NCI-H69 (cell line): ENCODE measurements at regions not wholly inside any gene's neighbourhood (a gene's known extent, or its start where the extent isn't known, plus 50 kb on each side); places are given as distances from the start of the nearest gene placed in this dataset.
A peak's percentile ranks its signal among the peaks of the same experiment; 100 is the strongest.
"Not testable (repeated sequence)": the region's sequence is repeated elsewhere in the genome, so short reads cannot be mapped to it uniquely, and the experiment has no call there.

Experiments
- DNase-seq: peaks from one replicate; lab custom pipeline; 2025; lab: John Stamatoyannopoulos, UW

- DNase-seq, result no peak
Measured at GRCh38 chr10:123221418-123221817, 67.2 kb downstream of the BUB3 start.

DNA sequence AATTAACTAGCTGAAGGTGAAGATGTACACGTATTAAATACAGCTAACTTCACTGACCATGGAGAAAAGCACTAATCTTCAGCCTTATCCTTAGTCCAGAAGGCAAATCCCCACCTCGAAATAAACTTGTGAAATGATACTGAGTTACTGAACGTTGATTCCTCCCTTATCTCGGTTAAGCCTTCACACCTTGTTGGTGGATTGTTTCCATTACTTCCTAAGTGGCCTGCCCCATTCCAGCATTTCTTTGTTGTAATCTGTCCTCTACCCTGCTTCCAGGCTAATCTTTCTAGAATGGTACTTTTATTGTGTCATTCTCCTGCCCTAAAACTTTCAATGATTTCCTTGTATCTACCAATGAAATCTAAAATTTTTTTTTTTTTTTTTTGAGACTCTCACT, 68.6 kb downstream of the BUB3 start:
- no peak for DNase-seq

GRCh38 chr10:123227706-123228105, 73.5 kb downstream of the BUB3 start:
- no peak for DNase-seq

- DNase-seq, result no peak
Measured at GRCh38 chr10:123229927-123230630, 75.9 kb downstream of the BUB3 start.

DNA sequence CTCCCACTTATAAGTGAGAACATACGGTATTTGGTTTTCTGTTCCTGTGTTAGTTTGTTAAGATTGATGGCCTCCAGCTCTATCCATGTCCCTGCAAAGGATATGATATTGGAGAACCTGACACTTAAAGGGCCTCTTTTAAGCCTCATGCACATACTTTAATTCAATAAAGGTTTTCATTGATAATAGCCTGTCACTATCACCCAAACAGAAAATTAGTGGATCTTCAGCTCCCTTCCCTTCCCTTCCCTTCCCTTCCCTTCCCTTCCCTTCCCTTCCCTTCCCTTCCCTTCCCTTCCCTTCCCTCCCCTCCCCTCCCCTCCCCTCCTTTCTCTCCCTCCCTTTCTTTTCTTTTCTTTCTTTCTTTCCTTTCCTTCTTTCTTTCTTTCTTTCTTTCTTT, 78.7 kb downstream of the BUB3 start:
- DNase-seq, result not testable (repeated sequence)

- DNase-seq, result not testable (repeated sequence)
Measured at GRCh38 chr10:123235014-123235413, 80.8 kb downstream of the BUB3 start.

- peak; percentile 61 for DNase-seq
Measured at GRCh38 chr10:123236126-123236525, 81.9 kb downstream of the BUB3 start.

DNA sequence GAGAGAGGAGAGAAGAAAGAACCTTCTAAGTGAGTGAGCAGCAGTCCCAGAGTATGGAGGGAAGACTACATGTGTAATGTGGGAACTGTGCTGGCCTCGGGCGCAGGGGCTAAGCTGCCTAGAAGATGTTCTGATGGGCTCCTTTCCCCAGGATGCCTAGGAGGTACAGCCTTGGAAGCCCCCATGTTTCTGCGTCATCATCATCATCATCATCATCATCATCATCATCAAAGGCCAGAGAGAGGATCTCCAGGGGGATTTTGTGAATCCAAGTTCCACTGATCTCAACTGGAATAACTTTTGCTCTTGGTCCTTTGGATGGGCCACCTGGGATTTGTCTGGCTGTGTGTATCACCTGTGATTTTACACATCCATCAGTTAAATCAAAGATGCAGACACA, 86.0 kb downstream of the BUB3 start:
- no peak for DNase-seq

DNA sequence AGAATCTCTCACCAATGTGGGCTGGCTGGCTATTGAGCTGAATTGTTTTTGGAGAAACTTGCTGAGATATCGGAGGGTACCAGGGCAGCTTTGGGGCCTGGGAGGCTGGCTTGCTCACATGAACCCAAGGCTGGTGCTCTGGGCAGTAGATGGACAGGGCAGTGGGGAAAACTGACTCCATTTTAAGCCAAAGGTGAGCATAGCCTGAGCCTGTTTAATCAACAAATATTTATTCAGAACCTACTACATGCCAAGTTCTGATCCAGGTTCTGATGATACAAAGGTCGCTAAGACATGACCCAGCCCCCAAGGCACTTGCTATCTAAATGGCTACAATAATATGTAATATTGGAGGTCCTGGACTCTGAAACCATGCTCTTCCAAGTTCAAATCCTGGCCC, 86.6 kb downstream of the BUB3 start:
- DNase-seq, result no peak

DNA sequence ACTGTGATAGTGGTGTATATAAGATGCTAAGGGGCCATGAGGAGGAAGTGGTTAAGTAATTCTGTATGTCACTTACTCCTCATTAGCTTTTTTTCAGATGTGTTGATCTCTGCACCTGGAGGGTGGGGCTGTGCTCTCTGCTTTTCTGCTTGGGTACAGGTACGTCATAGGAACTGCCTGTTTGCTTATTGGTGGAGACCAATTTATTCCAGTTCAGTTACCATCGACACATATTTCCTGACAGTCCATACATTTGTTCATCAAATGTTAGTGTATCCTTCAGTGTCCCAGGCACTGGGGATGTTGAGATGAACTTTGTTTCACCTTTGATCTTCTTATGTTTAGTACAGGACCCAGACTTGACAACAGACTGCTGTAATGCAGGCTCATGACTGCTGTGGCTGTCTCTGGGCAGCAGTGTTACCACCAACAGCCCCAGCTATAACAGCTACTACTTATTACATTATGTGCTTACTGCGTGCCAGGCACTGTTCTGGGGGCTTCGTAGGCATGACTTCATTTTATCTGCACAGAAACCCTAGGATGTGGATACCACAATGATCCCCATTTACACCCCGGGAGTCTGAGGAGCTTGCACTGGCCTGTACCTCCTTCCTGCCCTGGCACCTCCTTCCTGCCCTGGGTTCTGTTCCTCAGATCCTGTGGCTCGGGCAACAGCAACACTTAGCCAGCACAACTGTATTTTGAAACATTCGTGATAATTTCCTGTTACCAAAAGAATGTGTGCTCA, 87.4 kb downstream of the BUB3 start:
- DNase-seq, result no peak

- DNase-seq, result no peak
Measured at GRCh38 chr10:123244747-123245146, 90.5 kb downstream of the BUB3 start.

DNA sequence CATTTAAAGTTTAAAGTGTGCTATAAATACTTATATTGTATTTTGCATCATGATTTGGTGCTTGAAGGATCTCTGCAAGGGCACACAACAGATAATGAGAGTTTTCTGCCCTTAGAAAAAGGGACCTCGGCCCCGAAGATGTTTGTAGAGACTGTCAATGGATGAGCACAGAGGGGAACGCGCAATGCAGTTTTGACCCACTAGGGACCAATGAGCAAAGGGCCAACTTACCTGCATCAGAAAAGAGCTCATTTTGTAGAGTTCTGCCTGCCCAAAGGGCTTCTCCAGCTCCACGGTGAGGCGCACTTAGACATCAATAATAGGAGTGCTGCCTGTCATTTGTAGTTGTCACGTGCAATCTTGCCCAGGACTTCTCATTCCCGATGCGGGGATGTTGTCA, 91.1 kb downstream of the BUB3 start:
- DNase-seq, result no peak

GRCh38 chr10:123249894-123250293, 95.7 kb downstream of the BUB3 start:
- peak; percentile 31 for DNase-seq

DNA sequence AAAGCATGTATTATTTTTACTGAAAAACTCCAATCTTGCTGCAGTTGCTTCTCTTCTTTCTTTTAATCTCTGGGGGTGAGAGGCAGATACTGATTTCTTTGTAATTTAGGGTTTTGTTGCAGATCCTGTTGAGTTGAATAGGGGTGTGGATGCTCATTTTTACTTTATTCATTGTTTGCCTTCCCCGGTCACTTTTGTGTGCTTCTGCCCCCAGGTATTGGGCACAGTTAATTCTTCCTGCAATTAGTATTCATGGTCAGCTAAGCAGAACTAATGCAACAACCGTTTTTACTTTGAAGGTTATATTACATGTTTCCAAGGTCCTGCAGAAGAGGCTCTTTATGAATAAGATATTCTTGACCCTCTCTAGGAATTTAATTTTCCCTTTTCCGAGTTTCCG, 96.4 kb downstream of the BUB3 start:
- DNase-seq, result peak; percentile 91

- peak; percentile 2 for DNase-seq
Measured at GRCh38 chr10:123252779-123253178, 98.6 kb downstream of the BUB3 start.

GRCh38 chr10:123254343-123254742, 100.1 kb downstream of the BUB3 start:
- not testable (repeated sequence) for DNase-seq

- no peak for DNase-seq
Measured at GRCh38 chr10:123257904-123258456, 103.8 kb downstream of the BUB3 start.

GRCh38 chr10:123259081-123259480, 104.9 kb downstream of the BUB3 start:
- no peak for DNase-seq

GRCh38 chr10:123259791-123260190, 105.6 kb downstream of the BUB3 start:
- no peak for DNase-seq

DNA sequence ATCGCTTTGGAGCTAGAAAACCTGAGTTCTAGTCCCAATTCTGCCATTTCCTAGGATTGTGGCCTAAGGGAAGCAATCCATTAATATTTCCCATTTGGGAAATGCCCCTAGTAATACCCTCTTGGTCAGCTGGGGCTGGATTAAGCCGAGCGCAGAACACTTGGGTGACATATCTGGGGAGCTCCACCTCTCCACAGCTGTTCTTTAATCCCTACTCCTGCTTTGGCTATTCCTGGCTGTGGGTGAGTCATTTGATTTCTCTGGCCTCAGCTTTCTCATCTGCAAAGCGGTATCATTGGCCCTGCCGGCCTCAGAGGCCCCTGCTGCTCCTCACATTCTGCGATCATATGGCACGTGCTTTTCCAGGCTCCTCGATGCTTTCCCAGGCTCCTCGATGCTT, 108.3 kb downstream of the BUB3 start:
- no peak for DNase-seq

DNA sequence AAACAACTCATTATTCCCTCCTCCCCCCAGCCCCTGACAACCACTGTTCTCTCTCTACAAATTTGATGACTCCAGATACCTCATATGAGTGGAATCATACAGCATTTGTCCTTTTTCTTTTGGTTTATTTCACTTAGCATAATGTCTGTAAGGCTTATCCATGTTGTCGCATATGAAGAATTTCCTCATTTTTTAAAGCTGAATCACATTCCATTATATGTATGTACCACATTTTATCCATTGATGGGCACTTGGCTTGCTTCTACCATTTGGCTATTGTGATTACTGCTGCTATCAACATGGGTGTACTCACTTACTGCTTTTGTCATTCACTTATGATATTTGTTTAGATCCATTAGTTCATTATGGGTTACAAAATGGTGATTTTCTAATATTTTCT, 112.8 kb downstream of the BUB3 start:
- no peak for DNase-seq

- no peak for DNase-seq
Measured at GRCh38 chr10:123269017-123269552, 114.9 kb downstream of the BUB3 start.

GRCh38 chr10:123269675-123270074, 115.5 kb downstream of the BUB3 start:
- DNase-seq, result no peak
